A549 (cell line): ENCODE measurements at regions not wholly inside any gene's neighbourhood (a gene's known extent, or its start where the extent isn't known, plus 50 kb on each side); places are given as distances from the start of the nearest gene placed in this dataset.

ENCODE experiments used
- ATAC-seq, 2 experiments: fragments of 200-7000 bp in 1 of 2; fragments of >200 bp in 1 of 2; cut with Nextera tagmentation in 1 of 2; cut with Tn5 transposase in 1 of 2; 3 replicates each; pipeline versions ENCODE4 v1.8.0 to v1.9.1; 2018 to 2020; ENCODE audit warnings: mild to moderate bottlenecking in 1 of 2, moderate library complexity in 1 of 2
- CTCF ChIA-PET: fragments of 300-600 bp; sonication (Branson Sonifier 250); formaldehyde crosslinking; extraction: SDS; loops from one replicate; lab custom pipeline; 2021; ENCODE audit warnings: antibody characterized with exemption, inconsistent platforms; lab: Yijun Ruan, JAX
- POLR2A ChIA-PET: fragments of 350-600 bp; formaldehyde crosslinking; extraction: SDS; loops from one replicate; lab custom pipeline; 2021; ENCODE audit warnings: antibody characterized with exemption, inconsistent platforms; lab: Yijun Ruan, JAX
- DNase-seq, 2 experiments: peaks; one replicate each; pipeline versions ENCODE4 v3.0.0 to v3.0.0-alpha.2; 2011 to 2016; ENCODE audit warnings: low read depth in 1 of 2, low spot score in 1 of 2
- FAIRE-seq: peaks from 2 replicates; lab custom pipeline; 2011; peaks lifted over from hg19 to GRCh38; lab: Jason Lieb, UNC
- H3K27ac ChIP-seq, 2 experiments: fragments of >200 bp; sonication (Bioruptor Twin); formaldehyde crosslinking; 3 replicates each; pipeline ENCODE4 v1.5.1; 2016 to 2017
- H3K4me1 ChIP-seq: fragments of >200 bp; sonication (Bioruptor Twin); formaldehyde crosslinking; 3 replicates; pipeline ENCODE4 v1.6.1; 2016
- H3K4me2 ChIP-seq: fragments of >200 bp; sonication (Bioruptor Twin); formaldehyde crosslinking; 3 replicates; pipeline ENCODE4 v1.6.1; 2016
- H3K4me3 ChIP-seq: fragments of >200 bp; sonication (Bioruptor Twin); formaldehyde crosslinking; 3 replicates; pipeline ENCODE4 v1.5.1; 2016
- H3K9me3 ChIP-seq: fragments of >200 bp; sonication (Bioruptor Twin); formaldehyde crosslinking; 3 replicates; pipeline ENCODE4 v1.6.1; 2016
- CBX8 ChIP-seq: fragments of 200-600 bp; sonication (generic); IDR thresholded peaks from 2 replicates; pipeline ENCODE4 v1.6.1; 2016
- CEBPB ChIP-seq, 2 experiments: fragments of >200 bp in 1 of 2; sonication (Bioruptor Twin) in 1 of 2; formaldehyde crosslinking in 1 of 2; IDR thresholded peaks; 2 replicates each; pipeline ENCODE4 v1.6.1; 2012 to 2016
- CHD4 ChIP-seq: fragments of 200-600 bp; sonication (generic); IDR thresholded peaks from 2 replicates; pipeline ENCODE4 v1.6.1; 2016; ENCODE audit warnings: antibody characterized with exemption, mild to moderate bottlenecking, borderline replicate concordance
- EHF ChIP-seq: fragments of 250-450 bp; sonication (Bioruptor Pico); IDR thresholded peaks from 2 replicates; pipeline ENCODE4 v1.5.0; 2020; ENCODE audit warnings: mild to moderate bottlenecking
- ESRRA ChIP-seq: fragments of 150-350 bp; IDR thresholded peaks from 2 replicates; pipeline ENCODE4 v1.6.1; 2014; ENCODE audit warnings: mild to moderate bottlenecking, low read length, borderline replicate concordance
- FOXS1 ChIP-seq: fragments of 250-450 bp; sonication (Bioruptor Pico); IDR thresholded peaks from 2 replicates; pipeline ENCODE4 v1.5.0; 2020; ENCODE audit warnings: mild to moderate bottlenecking, moderate library complexity
- GATA3 ChIP-seq: IDR thresholded peaks from 2 replicates; pipeline ENCODE4 v1.6.1; 2012; ENCODE audit warnings: borderline replicate concordance
- HOXA7 ChIP-seq: fragments of 250-450 bp; sonication (Bioruptor Pico); IDR thresholded peaks from 2 replicates; pipeline ENCODE4 v1.5.0; 2020; ENCODE audit warnings: mild to moderate bottlenecking, moderate library complexity
- HOXB5 ChIP-seq: fragments of 250-450 bp; sonication (Bioruptor Pico); IDR thresholded peaks from 2 replicates; pipeline ENCODE4 v1.5.0; 2020; ENCODE audit warnings: mild to moderate bottlenecking, moderate library complexity
- JUN ChIP-seq, 2 experiments: fragments of >200 bp; sonication (Bioruptor Twin); formaldehyde crosslinking; IDR thresholded peaks; 2 replicates in 1 of 2; 3 replicates in 1 of 2; pipeline ENCODE4 v1.6.1; 2016 to 2017
- MYC ChIP-seq: IDR thresholded peaks from 2 replicates; pipeline ENCODE4 v1.6.1; 2012; ENCODE audit warnings: mild to moderate bottlenecking, inconsistent platforms, low read length, improper control_type of control experiment, borderline replicate concordance
- NR3C1 ChIP-seq: fragments of >200 bp; sonication (Bioruptor Twin); formaldehyde crosslinking; IDR thresholded peaks from 3 replicates; pipeline ENCODE4 v1.6.1; 2017
- RARB ChIP-seq: fragments of 250-450 bp; sonication (Bioruptor Pico); IDR thresholded peaks from 2 replicates; pipeline ENCODE4 v1.8.0; 2021; ENCODE audit warnings: mild to moderate bottlenecking, moderate library complexity
- SMC3 ChIP-seq: fragments of >200 bp; sonication (Bioruptor Twin); formaldehyde crosslinking; IDR thresholded peaks from 3 replicates; pipeline ENCODE4 v1.6.1; 2018; ENCODE audit warnings: inconsistent platforms
- TP53 ChIP-seq: fragments of 250-450 bp; sonication (Bioruptor Pico); IDR thresholded peaks from 2 replicates; pipeline ENCODE4 v1.5.0; 2021; ENCODE audit warnings: mild to moderate bottlenecking, moderate library complexity
- ZNF302 ChIP-seq: fragments of 250-450 bp; sonication (Bioruptor Pico); IDR thresholded peaks from 2 replicates; pipeline ENCODE4 v1.9.0; 2021; ENCODE audit warnings: inconsistent platforms, mild to moderate bottlenecking, moderate library complexity
- WGBS: methylation state at CpG from one replicate; pipeline ENCODE4 v1.1.6; 2017; ENCODE audit errors: missing lambda C conversion rate; 5-methylcytosine and 5-hydroxymethylcytosine counted together
- TF ChIP-seq, protein P1 (sequence below): fragments of 150-350 bp; IDR thresholded peaks from 2 replicates; pipeline ENCODE4 v1.6.1; 2014; ENCODE audit warnings: low read depth, mild to moderate bottlenecking, low read length
- TF ChIP-seq, protein P2 (sequence below): fragments of >200 bp; sonication (Bioruptor Twin); formaldehyde crosslinking; IDR thresholded peaks from 3 replicates; pipeline ENCODE4 v1.5.1; 2016
- TF ChIP-seq, protein P3 (sequence below): fragments of >200 bp; sonication (Bioruptor Twin); formaldehyde crosslinking; IDR thresholded peaks from 2 replicates; pipeline ENCODE4 v1.6.1; 2016
- TF ChIP-seq, protein P4 (sequence below): fragments of 450-650 bp; IDR thresholded peaks from 2 replicates; pipeline ENCODE4 v1.6.1; 2014; ENCODE audit warnings: antibody characterized with exemption
- TF ChIP-seq, protein P5 (sequence below): fragments of >200 bp; sonication (Bioruptor Twin); formaldehyde crosslinking; IDR thresholded peaks from 3 replicates; pipeline ENCODE4 v1.6.1; 2016
- TF ChIP-seq, protein P6 (sequence below): IDR thresholded peaks from 2 replicates; pipeline ENCODE4 v1.6.1; 2012; ENCODE audit warnings: low read depth, borderline replicate concordance

DNA sequence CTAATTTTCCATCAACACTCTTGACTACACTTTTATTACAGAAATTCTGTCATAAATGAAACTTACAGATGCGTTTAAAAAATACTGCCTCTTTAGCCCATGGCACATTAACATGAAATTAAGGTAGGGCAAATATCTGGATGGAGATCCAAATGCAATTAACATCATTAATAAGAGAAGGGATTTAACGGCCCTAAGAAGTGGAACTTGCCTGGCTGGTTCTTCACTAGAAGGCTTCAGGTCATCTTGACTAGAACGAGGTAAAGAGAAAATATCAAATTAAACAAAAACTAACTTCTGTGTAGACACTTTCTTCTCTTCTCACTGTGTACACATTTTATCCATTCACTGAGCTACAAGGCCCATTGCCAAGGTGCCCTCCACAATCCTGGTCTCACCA lies 1093.4 kb downstream of the EFNB2 start:
- no peak for ATAC-seq
- WGBS, result 25% methylated on average over 3 of the region's 3 CpGs

DNA sequence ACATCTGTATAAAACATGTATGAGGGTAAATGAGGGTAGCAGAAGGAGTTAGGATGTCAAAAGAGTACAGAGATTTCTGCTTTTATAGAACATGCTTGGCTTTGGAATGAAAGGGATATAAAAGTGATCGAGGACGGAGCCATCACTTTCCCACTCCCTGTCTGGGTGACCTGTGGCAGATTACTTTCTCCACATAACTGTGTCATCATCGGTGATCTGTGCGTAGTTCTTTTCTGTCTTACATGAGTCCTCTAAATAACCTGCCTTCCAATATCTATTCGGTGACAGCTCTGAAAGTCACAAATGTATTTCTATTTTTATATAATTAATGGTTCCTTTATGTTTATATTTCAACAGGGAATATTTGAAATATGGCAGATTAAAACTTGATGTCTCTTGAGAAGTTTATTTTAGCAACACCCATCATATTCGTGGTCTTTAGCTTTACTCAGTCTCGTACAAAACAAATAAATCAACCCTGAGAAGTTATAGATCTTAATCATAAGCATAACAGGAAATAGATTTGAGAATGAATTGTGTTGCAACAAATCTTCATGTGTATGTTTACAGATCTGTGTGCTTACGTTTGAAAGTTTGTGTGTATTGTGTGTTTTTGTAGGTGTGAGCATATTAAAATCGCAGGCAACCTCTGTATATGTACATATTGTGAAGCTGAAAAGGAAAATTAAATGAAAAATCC lies 1094.3 kb downstream of the EFNB2 start:
- FAIRE-seq, result no peak
- no peak for TF ChIP-seq ESRRA
- TF ChIP-seq CEBPB (IDR thresholded peaks at IDR 0.05), result 0 out of 4 replicates have a peak, but pooled peaks of 1 of the 2 experiments have one; percentile 6
- POLR2A ChIA-PET, result no interaction called here
- 34% methylated on average over 9 of the region's 9 CpGs for WGBS
- Histone ChIP-seq H3K27ac (no peak overlapping the region), H3K4me3 (no peak overlapping the region), H3K4me1 (peaks cover 16% of the 10 kb centered on the region), H3K9me3 (no peaks in the 10 kb centered on the region), H3K4me2 (no peak overlapping the region)
- CTCF ChIA-PET, result no interaction called here
- no peak for ATAC-seq
- peak in 1 of 2 experiments; percentile 26 for DNase-seq

More for the DNA sequence above, 1093.4 kb downstream of the EFNB2 start:
- TF ChIP-seq CHD4, result no peak
- TF ChIP-seq, protein P1, sequence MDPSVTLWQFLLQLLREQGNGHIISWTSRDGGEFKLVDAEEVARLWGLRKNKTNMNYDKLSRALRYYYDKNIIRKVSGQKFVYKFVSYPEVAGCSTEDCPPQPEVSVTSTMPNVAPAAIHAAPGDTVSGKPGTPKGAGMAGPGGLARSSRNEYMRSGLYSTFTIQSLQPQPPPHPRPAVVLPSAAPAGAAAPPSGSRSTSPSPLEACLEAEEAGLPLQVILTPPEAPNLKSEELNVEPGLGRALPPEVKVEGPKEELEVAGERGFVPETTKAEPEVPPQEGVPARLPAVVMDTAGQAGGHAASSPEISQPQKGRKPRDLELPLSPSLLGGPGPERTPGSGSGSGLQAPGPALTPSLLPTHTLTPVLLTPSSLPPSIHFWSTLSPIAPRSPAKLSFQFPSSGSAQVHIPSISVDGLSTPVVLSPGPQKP, result no peak
- TF ChIP-seq EHF, result no peak
- no peak for TF ChIP-seq CBX8
- TF ChIP-seq, protein P2, sequence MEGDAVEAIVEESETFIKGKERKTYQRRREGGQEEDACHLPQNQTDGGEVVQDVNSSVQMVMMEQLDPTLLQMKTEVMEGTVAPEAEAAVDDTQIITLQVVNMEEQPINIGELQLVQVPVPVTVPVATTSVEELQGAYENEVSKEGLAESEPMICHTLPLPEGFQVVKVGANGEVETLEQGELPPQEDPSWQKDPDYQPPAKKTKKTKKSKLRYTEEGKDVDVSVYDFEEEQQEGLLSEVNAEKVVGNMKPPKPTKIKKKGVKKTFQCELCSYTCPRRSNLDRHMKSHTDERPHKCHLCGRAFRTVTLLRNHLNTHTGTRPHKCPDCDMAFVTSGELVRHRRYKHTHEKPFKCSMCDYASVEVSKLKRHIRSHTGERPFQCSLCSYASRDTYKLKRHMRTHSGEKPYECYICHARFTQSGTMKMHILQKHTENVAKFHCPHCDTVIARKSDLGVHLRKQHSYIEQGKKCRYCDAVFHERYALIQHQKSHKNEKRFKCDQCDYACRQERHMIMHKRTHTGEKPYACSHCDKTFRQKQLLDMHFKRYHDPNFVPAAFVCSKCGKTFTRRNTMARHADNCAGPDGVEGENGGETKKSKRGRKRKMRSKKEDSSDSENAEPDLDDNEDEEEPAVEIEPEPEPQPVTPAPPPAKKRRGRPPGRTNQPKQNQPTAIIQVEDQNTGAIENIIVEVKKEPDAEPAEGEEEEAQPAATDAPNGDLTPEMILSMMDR, result no peak
- TF ChIP-seq HOXA7 (CRISPR knock-in tag), result no peak
- no peak for TF ChIP-seq FOXS1
- no peak for TF ChIP-seq HOXB5 (CRISPR knock-in tag)
- TF ChIP-seq MYC, result no peak
- TF ChIP-seq, protein P3, sequence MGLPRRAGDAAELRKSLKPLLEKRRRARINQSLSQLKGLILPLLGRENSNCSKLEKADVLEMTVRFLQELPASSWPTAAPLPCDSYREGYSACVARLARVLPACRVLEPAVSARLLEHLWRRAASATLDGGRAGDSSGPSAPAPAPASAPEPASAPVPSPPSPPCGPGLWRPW, result no peak
- TF ChIP-seq GATA3, result no peak
- no peak for TF ChIP-seq NR3C1
- TF ChIP-seq TP53 (CRISPR knock-in tag), result no peak
- TF ChIP-seq, protein P4, sequence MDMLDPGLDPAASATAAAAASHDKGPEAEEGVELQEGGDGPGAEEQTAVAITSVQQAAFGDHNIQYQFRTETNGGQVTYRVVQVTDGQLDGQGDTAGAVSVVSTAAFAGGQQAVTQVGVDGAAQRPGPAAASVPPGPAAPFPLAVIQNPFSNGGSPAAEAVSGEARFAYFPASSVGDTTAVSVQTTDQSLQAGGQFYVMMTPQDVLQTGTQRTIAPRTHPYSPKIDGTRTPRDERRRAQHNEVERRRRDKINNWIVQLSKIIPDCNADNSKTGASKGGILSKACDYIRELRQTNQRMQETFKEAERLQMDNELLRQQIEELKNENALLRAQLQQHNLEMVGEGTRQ, result no peak
- TF ChIP-seq JUN (IDR thresholded peaks at IDR 0.05), result no peak
- TF ChIP-seq, protein P5, sequence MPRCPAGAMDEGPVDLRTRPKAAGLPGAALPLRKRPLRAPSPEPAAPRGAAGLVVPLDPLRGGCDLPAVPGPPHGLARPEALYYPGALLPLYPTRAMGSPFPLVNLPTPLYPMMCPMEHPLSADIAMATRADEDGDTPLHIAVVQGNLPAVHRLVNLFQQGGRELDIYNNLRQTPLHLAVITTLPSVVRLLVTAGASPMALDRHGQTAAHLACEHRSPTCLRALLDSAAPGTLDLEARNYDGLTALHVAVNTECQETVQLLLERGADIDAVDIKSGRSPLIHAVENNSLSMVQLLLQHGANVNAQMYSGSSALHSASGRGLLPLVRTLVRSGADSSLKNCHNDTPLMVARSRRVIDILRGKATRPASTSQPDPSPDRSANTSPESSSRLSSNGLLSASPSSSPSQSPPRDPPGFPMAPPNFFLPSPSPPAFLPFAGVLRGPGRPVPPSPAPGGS, result no peak
- TF ChIP-seq ZNF302 (CRISPR knock-in tag), result no peak
- no peak for TF ChIP-seq SMC3
- no peak for TF ChIP-seq RARB (CRISPR knock-in tag)
- TF ChIP-seq, protein P6, sequence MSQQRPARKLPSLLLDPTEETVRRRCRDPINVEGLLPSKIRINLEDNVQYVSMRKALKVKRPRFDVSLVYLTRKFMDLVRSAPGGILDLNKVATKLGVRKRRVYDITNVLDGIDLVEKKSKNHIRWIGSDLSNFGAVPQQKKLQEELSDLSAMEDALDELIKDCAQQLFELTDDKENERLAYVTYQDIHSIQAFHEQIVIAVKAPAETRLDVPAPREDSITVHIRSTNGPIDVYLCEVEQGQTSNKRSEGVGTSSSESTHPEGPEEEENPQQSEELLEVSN, result no peak
- DNase-seq (no peak), FAIRE-seq (no peak)
- Histone ChIP-seq H3K9me3 (no peaks in the 10 kb centered on the region), H3K4me1 (peaks cover 16% of the 10 kb centered on the region), H3K27ac (peak overlapping the region in 1 of 2 experiments; percentile 43; a peak in 1 of 6 replicates), H3K4me2 (no peak overlapping the region), H3K4me3 (no peak overlapping the region)
- POLR2A ChIA-PET, result no interaction called here
- CTCF ChIA-PET, result no interaction called here
